HCT116 (cell line): ENCODE measurements at regions not wholly inside any gene's neighbourhood (a gene's known extent, or its start where the extent isn't known, plus 50 kb on each side); places are given as distances from the start of the nearest gene placed in this dataset.

Source experiments
- ATAC-seq: fragments of 200-7000 bp; cut with Tn5 transposase; 2 replicates; pipeline ENCODE4 v1.9.1; 2020; ENCODE audit warnings: mild to moderate bottlenecking, moderate library complexity
- BruUV-seq: library from RNA; stranded (reverse); fragments of 400-500 nt; replicated peaks from 2 replicates; lab custom pipeline; 2021; lab: Mats Ljungman, UMichigan
- CTCF ChIA-PET: fragments of 300-600 bp; sonication (Branson Sonifier 250); formaldehyde crosslinking; loops from one replicate; lab custom pipeline; 2021; ENCODE audit warnings: antibody characterized with exemption; lab: Charles Lee
- POLR2A ChIA-PET: fragments of 300-600, 350-600 bp; sonication (Branson Sonifier 250); formaldehyde crosslinking; loops from one replicate; lab custom pipeline; 2021; ENCODE audit warnings: antibody characterized with exemption; lab: Charles Lee
- RAD21 ChIA-PET, 2 experiments: fragments of 300-600 bp; sonication (Branson Sonifier 250); formaldehyde crosslinking; loops; one replicate each; lab custom pipeline; 2023; ENCODE audit warnings: low total read pairs in 2 of 2; ENCODE audit not compliant: uncharacterized antibody in 2 of 2, unreplicated experiment in 2 of 2, low non-redundant PET in 1 of 2; lab: Charles Lee
- DNase-seq: peaks from one replicate; pipeline ENCODE4 v3.0.0-alpha.2; 2010; ENCODE audit warnings: low read depth, low spot score
- H2AFZ ChIP-seq: fragments of 200-600 bp; shearing (Covaris generic), sonication (generic); 2 replicates; pipeline ENCODE4 v1.6.1; 2017; ENCODE audit warnings: low read depth, mixed run types, mixed read lengths, antibody characterized with exemption, low read length; ENCODE audit not compliant: poor library complexity, severe bottlenecking
- H3K27ac ChIP-seq: 2 replicates; pipeline ENCODE4 v1.5.1; 2012; ENCODE audit warnings: low read depth, low read length
- H3K27me3 ChIP-seq: fragments of 200-600 bp; sonication (generic); 2 replicates; pipeline ENCODE4 v1.6.1; 2016; ENCODE audit warnings: mixed run types, low read length, mixed read lengths; ENCODE audit not compliant: insufficient read depth
- H3K36me3 ChIP-seq, 2 experiments: fragments of 200-500 bp in 1 of 2; fragments of 200-600 bp in 1 of 2; sonication (Bioruptor generic) in 1 of 2; sonication (generic) in 1 of 2; 2 replicates each; pipeline versions ENCODE4 v1.5.1 to v1.6.1; 2014 to 2016; ENCODE audit warnings: low read length in 2 of 2, inconsistent platforms in 1 of 2, mixed read lengths in 1 of 2, mixed run types in 1 of 2; ENCODE audit not compliant: insufficient read depth in 2 of 2, control insufficient read depth in 1 of 2
- H3K4me1 ChIP-seq, 2 experiments: fragments of 200-600 bp in 1 of 2; sonication (generic) in 1 of 2; 2 replicates each; pipeline versions ENCODE4 v1.5.1 to v1.6.1; 2012 to 2017; ENCODE audit warnings: low read length in 2 of 2, inconsistent platforms in 1 of 2, mild to moderate bottlenecking in 1 of 2, mixed read lengths in 1 of 2, mixed run types in 1 of 2, moderate library complexity in 1 of 2; ENCODE audit not compliant: insufficient read depth in 2 of 2, control insufficient read depth in 1 of 2
- H3K4me2 ChIP-seq: fragments of 200-600 bp; sonication (generic); 2 replicates; pipeline ENCODE4 v1.6.1; 2017; ENCODE audit warnings: mixed run types, low read length, mixed read lengths
- H3K4me3 ChIP-seq, 2 experiments: fragments of 200-600 bp in 1 of 2; sonication (generic) in 1 of 2; replicated peaks in 1 of 2; 2 replicates each; pipeline ENCODE4 v1.5.1; 2011 to 2016; ENCODE audit warnings: low read length in 2 of 2, control low read depth in 1 of 2, low read depth in 1 of 2, mild to moderate bottlenecking in 1 of 2, mixed read lengths in 1 of 2, mixed run types in 1 of 2
- H3K79me2 ChIP-seq: fragments of 200-600 bp; sonication (generic); 2 replicates; pipeline ENCODE4 v1.6.1; 2017; ENCODE audit warnings: mild to moderate bottlenecking, mixed run types, low read length, moderate library complexity, mixed read lengths; ENCODE audit not compliant: insufficient read depth
- H3K9ac ChIP-seq: fragments of 200-600 bp; sonication (generic); 2 replicates; pipeline ENCODE4 v1.6.1; 2016; ENCODE audit warnings: low read length, mixed read lengths
- H3K9me2 ChIP-seq: fragments of 200-600 bp; sonication (generic), shearing (Covaris generic); 2 replicates; pipeline ENCODE4 v1.6.1; 2017; ENCODE audit warnings: mixed run types, mild to moderate bottlenecking, moderate library complexity; ENCODE audit not compliant: insufficient read depth
- H3K9me3 ChIP-seq, 2 experiments: fragments of 200-500 bp in 1 of 2; fragments of 200-600 bp in 1 of 2; sonication (Bioruptor generic) in 1 of 2; sonication (generic) in 1 of 2; 2 replicates each; pipeline ENCODE4 v1.6.1; 2014 to 2017; ENCODE audit warnings: low read length in 2 of 2, mixed read lengths in 2 of 2, inconsistent platforms in 1 of 2, low read depth in 1 of 2, mild to moderate bottlenecking in 1 of 2, mixed run types in 1 of 2, moderate library complexity in 1 of 2; ENCODE audit not compliant: control insufficient read depth in 1 of 2, insufficient read depth in 1 of 2
- H4K20me1 ChIP-seq: fragments of 200-600 bp; sonication (generic), shearing (Covaris generic); 2 replicates; pipeline ENCODE4 v1.6.1; 2017; ENCODE audit warnings: mixed run types, mild to moderate bottlenecking, moderate library complexity; ENCODE audit not compliant: insufficient read depth
- CTCF ChIP-seq, 3 experiments: fragments of 200-600 bp in 1 of 3; sonication (generic) in 1 of 3; IDR thresholded peaks in 2 of 3; conservative IDR thresholded peaks in 1 of 3; 2 replicates each; pipeline ENCODE4 v1.5.1; 2012 to 2017; ENCODE audit warnings: low read depth in 2 of 3, low read length in 2 of 3, antibody characterized with exemption in 1 of 3, borderline replicate concordance in 1 of 3, control low read depth in 1 of 3, mild to moderate bottlenecking in 1 of 3, mixed read lengths in 1 of 3, mixed run types in 1 of 3, moderate library complexity in 1 of 3; ENCODE audit not compliant: insufficient read depth in 1 of 3
- FOSL1 ChIP-seq: IDR thresholded peaks from 2 replicates; pipeline ENCODE4 v1.6.1; 2012; ENCODE audit warnings: low read depth
- JUND ChIP-seq: IDR thresholded peaks from 2 replicates; pipeline ENCODE4 v1.6.1; 2012
- RAD21 ChIP-seq: IDR thresholded peaks from 2 replicates; pipeline ENCODE4 v1.6.1; 2012; ENCODE audit warnings: low read depth, mild to moderate bottlenecking
- SRF ChIP-seq: IDR thresholded peaks from 2 replicates; pipeline ENCODE4 v1.6.1; 2012; ENCODE audit warnings: low read depth
- TCF7L2 ChIP-seq: IDR thresholded peaks from 2 replicates; pipeline ENCODE4 v1.7.0; 2011; ENCODE audit warnings: borderline replicate concordance, inconsistent platforms; ENCODE audit not compliant: insufficient read depth, insufficient read length; ENCODE audit errors: extremely low read depth
- ZFX ChIP-seq: fragments of 450-650 bp; IDR thresholded peaks from 2 replicates; pipeline ENCODE4 v1.6.1; 2017
- ZNF274 ChIP-seq: fragments of 200-500 bp; sonication (Bioruptor generic); IDR thresholded peaks from 2 replicates; pipeline ENCODE4 v1.6.1; 2014; ENCODE audit warnings: mild to moderate bottlenecking, low read depth, low read length, inconsistent platforms
- intact Hi-C: fragments of 100-400 bp; cut with micrococcal nuclease; formaldehyde crosslinking; loops from 2 replicates; pipeline ENCODE4 v1.10.0; 2022
- TF ChIP-seq, protein P1 (sequence below): IDR thresholded peaks from 2 replicates; pipeline ENCODE4 v1.6.1; 2012; ENCODE audit warnings: low read depth

- intact Hi-C loops = no loop called here
- H3K9ac ChIP-seq = no peak overlapping the region
- TF ChIP-seq JUND = 0 out of 2 replicates have a peak, but pooled peaks have one; percentile 23
- no peak for TF ChIP-seq ZNF274
- peak; percentile 36; the same call in 1 of the 2 replicates for TF ChIP-seq FOSL1
- TF ChIP-seq TCF7L2 = peak; percentile 78
- TF ChIP-seq, all 23 proteins: peak for 3
- Histone ChIP-seq H3K4me3 (no peak overlapping the region), H3K36me3 (no peaks in the 10 kb centered on the region), H3K9me3 (no peaks in the 10 kb centered on the region), H3K79me2 (no peaks in the 10 kb centered on the region), H3K9me2 (no peaks in the 10 kb centered on the region), H3K4me1 (peaks cover 0 to 15% of the 10 kb centered on the region in 2 experiments; a peak in 2 of 4 replicates), H2AFZ (peak overlapping the region; percentile 85), H3K27ac (no peak overlapping the region), H4K20me1 (no peaks in the 10 kb centered on the region), H3K27me3 (no peaks in the 10 kb centered on the region), H3K4me2 (peak overlapping the region; percentile 38)
- ChIA-PET CTCF (no interaction called here), POLR2A (no interaction called here), RAD21 (no interaction called here)
- BruUV-seq = no TSS peak
- ATAC-seq (peak; percentile 46; the same call in 1 of the 2 replicates), DNase-seq (no peak)
These were observed 78.2 kb downstream of the MYL12B start for GRCh38 chr18:3340015-3340681.

DNA sequence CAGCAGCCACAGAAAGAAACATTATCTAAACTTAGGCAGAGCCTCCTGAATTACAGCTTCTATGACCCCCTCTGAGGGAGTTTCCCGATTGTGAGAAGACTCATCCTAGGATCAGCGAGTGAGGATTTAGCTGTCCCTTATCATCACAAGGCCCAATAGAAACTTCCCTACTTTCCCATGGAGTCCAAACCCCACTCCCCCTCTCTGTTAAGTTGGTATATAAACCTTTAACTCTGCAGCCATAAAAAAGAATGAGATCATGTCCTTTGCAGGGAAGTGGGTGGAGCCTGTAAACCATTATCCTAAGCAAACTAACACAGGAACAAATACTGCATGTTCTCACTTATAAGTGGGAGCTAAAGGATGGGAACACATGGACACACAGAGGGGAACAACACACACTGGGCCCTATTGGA is 78.8 kb downstream of the MYL12B start:
- Histone ChIP-seq H3K27ac (no peak overlapping the region), H3K9me3 (no peaks in the 10 kb centered on the region), H4K20me1 (no peaks in the 10 kb centered on the region), H3K9ac (no peak overlapping the region), H3K9me2 (no peaks in the 10 kb centered on the region), H2AFZ (peak overlapping the region; percentile 85), H3K4me1 (peaks cover 0 to 15% of the 10 kb centered on the region in 2 experiments; a peak in 2 of 4 replicates), H3K27me3 (no peaks in the 10 kb centered on the region), H3K36me3 (no peaks in the 10 kb centered on the region), H3K4me3 (no peak overlapping the region), H3K79me2 (no peaks in the 10 kb centered on the region), H3K4me2 (no peak overlapping the region)
- DNase-seq (no peak), ATAC-seq (no peak)
- intact Hi-C loops = no loop called here
- ChIA-PET RAD21 (no interaction called here), CTCF (no interaction called here), POLR2A (interaction anchor here (0.8 kb wide), 1 partner anchor 10 kb away, joined by 3 read pairs; no protein-coding TSS in a partner anchor)
- no TSS peak for BruUV-seq
- TF ChIP-seq FOSL1 = no peak
- no peak for TF ChIP-seq RAD21
- no peak for TF ChIP-seq ZFX
- TF ChIP-seq, protein P1, sequence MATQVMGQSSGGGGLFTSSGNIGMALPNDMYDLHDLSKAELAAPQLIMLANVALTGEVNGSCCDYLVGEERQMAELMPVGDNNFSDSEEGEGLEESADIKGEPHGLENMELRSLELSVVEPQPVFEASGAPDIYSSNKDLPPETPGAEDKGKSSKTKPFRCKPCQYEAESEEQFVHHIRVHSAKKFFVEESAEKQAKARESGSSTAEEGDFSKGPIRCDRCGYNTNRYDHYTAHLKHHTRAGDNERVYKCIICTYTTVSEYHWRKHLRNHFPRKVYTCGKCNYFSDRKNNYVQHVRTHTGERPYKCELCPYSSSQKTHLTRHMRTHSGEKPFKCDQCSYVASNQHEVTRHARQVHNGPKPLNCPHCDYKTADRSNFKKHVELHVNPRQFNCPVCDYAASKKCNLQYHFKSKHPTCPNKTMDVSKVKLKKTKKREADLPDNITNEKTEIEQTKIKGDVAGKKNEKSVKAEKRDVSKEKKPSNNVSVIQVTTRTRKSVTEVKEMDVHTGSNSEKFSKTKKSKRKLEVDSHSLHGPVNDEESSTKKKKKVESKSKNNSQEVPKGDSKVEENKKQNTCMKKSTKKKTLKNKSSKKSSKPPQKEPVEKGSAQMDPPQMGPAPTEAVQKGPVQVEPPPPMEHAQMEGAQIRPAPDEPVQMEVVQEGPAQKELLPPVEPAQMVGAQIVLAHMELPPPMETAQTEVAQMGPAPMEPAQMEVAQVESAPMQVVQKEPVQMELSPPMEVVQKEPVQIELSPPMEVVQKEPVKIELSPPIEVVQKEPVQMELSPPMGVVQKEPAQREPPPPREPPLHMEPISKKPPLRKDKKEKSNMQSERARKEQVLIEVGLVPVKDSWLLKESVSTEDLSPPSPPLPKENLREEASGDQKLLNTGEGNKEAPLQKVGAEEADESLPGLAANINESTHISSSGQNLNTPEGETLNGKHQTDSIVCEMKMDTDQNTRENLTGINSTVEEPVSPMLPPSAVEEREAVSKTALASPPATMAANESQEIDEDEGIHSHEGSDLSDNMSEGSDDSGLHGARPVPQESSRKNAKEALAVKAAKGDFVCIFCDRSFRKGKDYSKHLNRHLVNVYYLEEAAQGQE = no peak
- TF ChIP-seq SRF = no peak
- TF ChIP-seq CTCF (IDR thresholded peaks at IDR 0.05 in 2 of 3, conservative IDR thresholded peaks at IDR 0.05 in 1 of 3; ENCODE audit: borderline replicate concordance in 1 of 3, insufficient read depth in 1 of 3, low read depth in 2 of 3, low read length in 2 of 3) = no peak
- TF ChIP-seq JUND = no peak
